HG03066 (cell line): ENCODE measurements at regions not wholly inside any gene's neighbourhood (a gene's known extent, or its start where the extent isn't known, plus 50 kb on each side); places are given as distances from the start of the nearest gene placed in this dataset.
"Not testable (repeated sequence)": the region's sequence is repeated elsewhere in the genome, so short reads cannot be mapped to it uniquely, and the experiment has no call there.

Experiments used
- ATAC-seq: cut with Tn5 transposase; IDR thresholded peaks from one replicate; pipeline ENCODE4 v1.9.1; 2021; ENCODE audit warnings: low read depth; ENCODE audit not compliant: unreplicated experiment

GRCh38 chr13:63843766-63844699 is 2428.4 kb upstream of the PCDH20 start:
- no peak for ATAC-seq

- ATAC-seq, result no peak
These were observed 2426.5 kb upstream of the PCDH20 start for GRCh38 chr13:63842102-63842501.

DNA sequence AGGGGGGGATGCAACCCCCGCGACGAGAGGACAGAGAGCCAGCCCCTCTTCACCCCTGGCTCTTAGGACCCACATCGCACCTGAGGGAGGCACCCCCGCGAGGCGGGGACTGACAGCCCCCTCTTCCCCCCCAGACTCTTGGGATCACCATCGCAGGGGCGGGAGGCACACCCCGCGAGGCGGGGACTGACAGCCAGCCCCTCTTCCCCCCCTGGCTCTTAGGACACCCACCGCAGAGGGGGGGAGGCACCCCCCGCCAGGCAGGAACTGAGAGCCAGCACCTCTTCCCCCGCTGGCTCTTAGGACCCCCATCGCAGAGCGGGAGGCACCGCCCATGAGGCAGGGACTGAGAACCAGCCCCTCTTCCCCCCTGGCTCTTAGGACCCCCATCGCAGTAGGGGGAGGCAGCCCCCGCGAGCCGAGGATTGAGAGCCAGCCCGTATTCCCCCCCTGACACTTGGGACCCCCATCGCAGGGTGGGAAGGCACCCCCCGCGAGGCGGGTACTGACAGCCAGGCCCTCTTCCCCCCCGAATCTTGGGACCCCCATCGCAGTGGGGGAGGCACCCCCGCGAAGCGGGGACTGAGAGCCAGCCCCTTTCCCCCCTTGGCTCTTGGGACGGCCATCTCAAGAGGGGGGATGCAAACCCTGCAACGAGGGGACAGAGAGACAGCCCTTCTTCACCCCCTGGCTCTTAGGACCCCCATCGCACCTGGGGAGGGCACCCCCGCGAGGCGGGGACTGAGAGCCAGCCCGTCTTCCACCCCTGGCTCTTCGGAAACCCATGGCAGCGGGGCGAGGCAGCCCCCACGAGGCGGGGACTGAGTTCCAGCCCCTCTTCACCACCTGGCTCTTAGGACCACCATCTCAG is 2425.1 kb upstream of the PCDH20 start:
- ATAC-seq, result no peak

DNA sequence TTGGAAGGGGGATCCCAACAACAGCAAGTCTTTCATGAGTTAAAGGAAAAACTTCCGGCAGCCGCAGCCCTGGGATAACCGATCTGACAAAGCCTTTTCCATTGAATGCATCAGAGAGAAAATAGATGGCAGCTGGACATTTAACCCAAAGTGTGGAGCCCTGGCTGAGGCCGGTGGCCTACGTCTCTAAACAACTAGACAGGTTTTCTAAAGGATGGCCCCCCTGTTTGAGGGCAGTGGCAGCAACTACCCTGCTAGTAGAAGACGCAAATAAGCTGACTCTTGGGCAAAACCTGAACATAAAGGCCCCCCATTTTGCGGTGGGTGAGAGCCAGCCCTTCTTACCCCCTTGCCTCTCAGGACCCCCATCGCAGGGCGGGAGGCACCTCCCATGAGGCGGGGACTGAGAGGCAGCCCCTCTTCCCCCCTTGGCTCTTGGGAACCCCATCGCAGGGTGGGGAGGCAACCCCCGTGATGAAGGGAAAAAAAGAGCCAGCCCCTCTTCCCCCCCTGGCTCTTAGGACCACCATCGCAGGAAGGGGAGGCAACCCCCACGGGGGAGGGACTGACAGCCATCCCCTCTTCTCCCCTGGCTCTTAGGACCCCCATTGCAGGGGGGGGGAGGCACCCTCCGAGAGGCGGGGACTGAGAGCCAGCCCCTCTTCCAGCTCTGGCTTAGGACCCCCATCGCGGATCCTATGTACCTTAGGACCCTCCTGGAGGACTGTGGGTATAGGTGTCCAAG is 2422.9 kb upstream of the PCDH20 start:
- ATAC-seq, result no peak

GRCh38 chr13:63837701-63838100 is 2422.1 kb upstream of the PCDH20 start:
- ATAC-seq, result not testable (repeated sequence)

- ATAC-seq, result not testable (repeated sequence)
These were observed 2414.0 kb upstream of the PCDH20 start for GRCh38 chr13:63829609-63830008.

GRCh38 chr13:63821785-63822184 is 2406.1 kb upstream of the PCDH20 start:
- not testable (repeated sequence) for ATAC-seq

DNA sequence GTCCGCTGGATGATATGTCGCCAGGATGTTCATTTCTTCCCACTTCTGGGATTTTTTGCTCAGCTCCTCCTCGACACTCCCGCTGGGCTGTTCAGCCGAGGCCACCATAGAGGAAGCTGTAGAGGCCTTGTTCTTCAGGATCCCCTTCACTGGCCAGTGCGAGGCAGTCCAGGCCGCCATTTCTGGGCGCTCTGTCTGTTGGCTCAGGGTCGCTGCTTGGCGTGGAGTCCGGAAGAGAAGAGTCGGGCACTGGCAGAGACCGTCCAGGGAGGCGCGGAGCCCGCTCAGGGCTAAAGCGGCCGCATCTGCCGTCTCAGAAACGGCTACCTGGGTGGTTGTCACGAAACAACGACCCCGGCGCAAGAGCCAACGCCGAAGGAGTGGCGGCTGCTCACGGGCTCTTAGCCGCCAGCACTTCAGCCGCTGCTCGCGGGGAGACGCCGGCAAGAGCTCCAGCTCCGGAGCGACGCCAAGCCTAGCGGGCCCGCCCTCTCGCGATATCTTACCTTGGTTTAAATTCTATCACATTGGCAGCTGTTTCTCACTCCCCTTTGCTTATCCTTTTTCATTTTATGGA is 2395.9 kb upstream of the PCDH20 start:
- ATAC-seq, result not testable (repeated sequence)

DNA sequence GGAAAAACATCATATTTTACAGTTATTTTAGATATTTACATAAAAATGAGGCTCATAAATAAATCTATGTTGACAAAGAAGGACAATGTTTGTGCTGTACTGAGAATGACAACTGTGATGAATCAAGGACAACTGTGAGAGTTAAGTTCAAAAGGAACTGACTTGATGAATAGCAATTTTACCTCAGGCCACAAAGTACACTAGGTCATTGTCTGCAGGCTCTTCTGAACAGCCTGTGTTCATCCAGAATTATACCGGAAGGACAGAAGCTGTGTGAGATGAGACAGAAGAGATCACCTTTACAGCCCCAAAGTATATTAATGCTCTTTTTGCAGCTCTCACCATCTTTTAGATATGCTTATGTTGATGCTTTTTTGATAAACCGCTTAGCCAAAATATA is 2375.5 kb upstream of the PCDH20 start:
- not testable (repeated sequence) for ATAC-seq

- ATAC-seq, result no peak
These were observed 2358.5 kb upstream of the PCDH20 start for GRCh38 chr13:63774133-63774532.

GRCh38 chr13:63773476-63773875 is 2357.8 kb upstream of the PCDH20 start:
- no peak for ATAC-seq

DNA sequence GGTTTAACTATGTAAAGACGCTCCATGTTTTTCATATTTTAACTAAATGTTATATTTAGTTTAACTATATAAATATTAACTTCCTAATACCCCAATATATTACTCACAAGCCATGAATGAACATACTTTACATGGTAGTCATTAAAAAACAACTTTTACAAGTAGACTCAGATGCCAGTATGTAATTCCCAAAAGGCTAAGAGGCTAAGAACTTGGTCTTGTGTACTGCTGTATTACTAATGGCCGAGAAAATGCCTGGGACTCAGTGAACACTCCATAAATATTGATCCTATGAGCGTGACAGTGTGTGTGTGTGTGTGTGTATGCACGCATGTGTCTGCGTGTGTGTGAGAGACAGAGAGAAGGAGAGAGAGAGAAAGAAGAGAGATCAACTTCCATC is 2342.0 kb upstream of the PCDH20 start:
- not testable (repeated sequence) for ATAC-seq

DNA sequence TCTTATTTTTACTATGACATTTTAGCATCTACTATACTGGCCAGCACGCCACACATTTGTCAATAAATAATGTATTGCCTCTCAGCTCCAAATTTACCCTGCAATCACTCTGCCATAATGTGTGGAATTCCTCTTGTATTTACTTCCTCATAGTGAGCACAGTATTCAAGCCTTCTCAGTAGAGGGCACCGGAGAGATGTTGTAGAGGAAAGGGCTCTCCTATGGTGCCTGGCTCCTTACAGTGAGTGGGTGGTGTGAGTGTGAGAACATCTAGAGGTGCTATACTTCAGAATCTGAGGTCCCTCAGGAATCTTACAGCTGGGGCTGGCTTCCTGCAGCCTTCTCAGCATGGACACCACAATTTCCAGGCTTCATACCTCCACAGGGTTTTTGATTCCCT is 2334.2 kb upstream of the PCDH20 start:
- not testable (repeated sequence) for ATAC-seq

GRCh38 chr13:63741814-63742101 is 2326.1 kb upstream of the PCDH20 start:
- ATAC-seq, result not testable (repeated sequence)

GRCh38 chr13:63741029-63741813 is 2325.6 kb upstream of the PCDH20 start:
- no peak for ATAC-seq

- ATAC-seq, result not testable (repeated sequence)
These were observed 2323.6 kb upstream of the PCDH20 start for GRCh38 chr13:63739112-63739735.

DNA sequence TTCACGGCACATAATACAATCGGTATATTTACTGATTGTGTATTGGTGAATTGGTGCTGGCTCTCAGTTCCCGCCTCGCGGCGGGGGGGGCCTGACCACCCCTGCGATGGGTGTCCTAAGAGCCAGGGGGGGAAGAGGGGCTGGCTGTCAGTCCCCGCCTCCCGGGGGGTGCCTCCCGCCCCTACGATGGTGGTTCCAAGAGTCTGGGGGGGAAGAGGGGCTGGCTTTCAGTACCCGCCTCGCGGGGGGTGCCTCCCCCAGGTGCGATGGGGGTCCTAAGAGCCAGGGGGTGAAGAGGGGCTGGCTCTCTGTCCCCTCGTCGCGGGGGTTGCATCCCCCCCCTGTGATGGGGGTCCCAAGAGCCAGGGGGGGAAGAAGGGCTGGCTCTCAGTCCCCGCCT is 2321.8 kb upstream of the PCDH20 start:
- ATAC-seq, result no peak

DNA sequence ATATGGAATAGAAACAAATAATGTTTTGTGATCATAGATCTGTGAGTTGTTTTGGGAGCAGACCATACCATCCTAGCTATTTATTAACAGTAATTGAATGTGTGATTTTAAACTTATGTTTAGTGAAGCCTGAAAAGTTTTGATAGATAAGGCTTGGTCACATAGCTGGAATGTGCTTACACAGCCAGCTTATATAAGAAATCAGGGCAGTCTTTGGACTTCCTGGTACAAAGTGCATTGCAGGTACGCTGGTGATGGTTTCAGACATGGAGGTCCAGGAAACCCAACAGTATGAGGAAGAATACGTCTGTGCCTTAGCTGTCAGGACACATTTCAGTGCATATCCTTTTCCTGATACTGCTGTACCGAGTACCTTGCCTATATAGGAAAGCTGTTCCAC is 2316.2 kb upstream of the PCDH20 start:
- no peak for ATAC-seq

DNA sequence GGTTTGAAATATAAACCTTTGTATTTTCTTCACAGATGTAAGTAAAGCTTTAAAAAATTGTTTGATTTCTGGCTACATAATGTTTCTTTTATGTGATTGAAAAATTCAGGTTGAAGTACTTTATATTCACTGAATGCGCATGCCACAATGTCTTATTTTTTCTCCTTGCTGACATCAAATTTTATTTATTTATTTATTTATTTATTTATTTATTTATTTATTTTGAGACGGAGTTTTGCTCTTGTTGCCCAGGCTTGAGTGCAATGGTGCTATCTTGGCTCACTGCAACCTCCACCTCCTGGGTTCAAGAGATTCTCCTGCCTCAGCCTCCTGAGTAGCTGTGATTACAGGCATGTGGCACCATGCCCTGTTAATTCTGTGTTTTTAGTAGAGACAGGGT is 2296.5 kb upstream of the PCDH20 start:
- not testable (repeated sequence) for ATAC-seq
